ENCODE measurements at regions not wholly inside any gene's neighbourhood (a gene's known extent, or its start where the extent isn't known, plus 50 kb on each side); places are given as distances from the start of the nearest gene placed in this dataset.
A peak's percentile ranks its signal among the peaks of the same experiment; 100 is the strongest.

GRCh38 chr2:18262601-18263000, 297.9 kb downstream of the RDH14 start:
- DNase-seq (ENCODE audit: low spot score), result no peak

- DNase-seq (ENCODE audit: low spot score), result no peak
These were observed 306.7 kb downstream of the RDH14 start for GRCh38 chr2:18253686-18254197.

- no peak for DNase-seq (ENCODE audit: low spot score)
These were observed 309.0 kb downstream of the RDH14 start for GRCh38 chr2:18251486-18251885.

GRCh38 chr2:18247282-18248110, 313.0 kb downstream of the RDH14 start:
- no peak for DNase-seq (ENCODE audit: low spot score)

GRCh38 chr2:18245375-18245774, 315.1 kb downstream of the RDH14 start:
- no peak for DNase-seq (ENCODE audit: low spot score)

GRCh38 chr2:18244845-18245244, 315.6 kb downstream of the RDH14 start:
- no peak for DNase-seq (ENCODE audit: low spot score)

GRCh38 chr2:18243816-18244215, 316.6 kb downstream of the RDH14 start:
- no peak for DNase-seq (ENCODE audit: low spot score)

GRCh38 chr2:18242716-18243115, 317.7 kb downstream of the RDH14 start:
- no peak for DNase-seq (ENCODE audit: low spot score)

GRCh38 chr2:18238209-18238608, 322.2 kb downstream of the RDH14 start:
- no peak for DNase-seq (ENCODE audit: low spot score)

GRCh38 chr2:18237298-18237697, 323.2 kb downstream of the RDH14 start:
- DNase-seq (ENCODE audit: low spot score), result no peak

GRCh38 chr2:18232731-18233438, 327.6 kb downstream of the RDH14 start:
- DNase-seq (ENCODE audit: low spot score), result no peak

GRCh38 chr2:18230668-18231067, 329.8 kb downstream of the RDH14 start:
- no peak for DNase-seq (ENCODE audit: low spot score)

- DNase-seq (ENCODE audit: low spot score), result no peak
These were observed 340.8 kb downstream of the RDH14 start for GRCh38 chr2:18219676-18220075.

- no peak for DNase-seq (ENCODE audit: low spot score)
These were observed 339.9 kb downstream of the KCNS3 start for GRCh38 chr2:18218160-18218933.

GRCh38 chr2:18214936-18215335, 336.5 kb downstream of the KCNS3 start:
- DNase-seq (ENCODE audit: low spot score), result no peak

- DNase-seq (ENCODE audit: low spot score), result no peak
These were observed 335.5 kb downstream of the KCNS3 start for GRCh38 chr2:18213986-18214385.

- peak; percentile 38 for DNase-seq (ENCODE audit: low spot score)
These were observed 331.6 kb downstream of the KCNS3 start for GRCh38 chr2:18209934-18210639.

GRCh38 chr2:18208956-18209355, 330.5 kb downstream of the KCNS3 start:
- no peak for DNase-seq (ENCODE audit: low spot score)

- no peak for DNase-seq (ENCODE audit: low spot score)
These were observed 322.3 kb downstream of the KCNS3 start for GRCh38 chr2:18200771-18201170.

- DNase-seq (ENCODE audit: low spot score), result no peak
These were observed 320.2 kb downstream of the KCNS3 start for GRCh38 chr2:18198677-18199076.

- no peak for DNase-seq (ENCODE audit: low spot score)
These were observed 315.7 kb downstream of the KCNS3 start for GRCh38 chr2:18194161-18194560.
